ENCODE measurements at regions not wholly inside any gene's neighbourhood (a gene's known extent, or its start where the extent isn't known, plus 50 kb on each side); places are given as distances from the start of the nearest gene placed in this dataset.

GRCh38 chr3:147002721-147003120 lies 397.6 kb upstream of the PLSCR5 start:
- Histone ChIP-seq H3K27me3 (ENCODE audit: control insufficient read depth, insufficient read depth, low read length) (no peaks in the 10 kb centered on the region), H4K91ac (ENCODE audit: insufficient read depth, low read depth, low read length) (no peak overlapping the region), H3K4me2 (ENCODE audit: low read depth, low read length) (no peak overlapping the region), H2BK20ac (ENCODE audit: low read depth, low read length) (no peak overlapping the region), H4K5ac (ENCODE audit: low read depth, low read length) (no peak overlapping the region), H3K4me3 (ENCODE audit: insufficient read depth, low read depth, low read length) (no peak overlapping the region), H3K9me3 (ENCODE audit: control insufficient read depth, insufficient read depth, low read length) (no peaks in the 10 kb centered on the region), H3K9ac (ENCODE audit: low read depth, low read length) (no peak overlapping the region), H2AK5ac (ENCODE audit: low read depth, low read length) (no peak overlapping the region), H3K14ac (replicated peaks; ENCODE audit: low read depth, low read length) (no peak overlapping the region), H3K23ac (ENCODE audit: low read depth, low read length) (no peak overlapping the region), H3K9me1 (ENCODE audit: insufficient read depth, low read length) (no peaks in the 10 kb centered on the region), H2BK5ac (ENCODE audit: low read depth, low read length, poor library complexity, severe bottlenecking) (no peak overlapping the region), H3K27ac (ENCODE audit: insufficient read depth, low read length) (no peak overlapping the region), H3K18ac (ENCODE audit: low read depth, low read length) (no peak overlapping the region), H3K56ac (ENCODE audit: extremely low read depth, insufficient read depth, low read length) (no peak overlapping the region), H2AK9ac (replicated peaks; ENCODE audit: low read depth, low read length, poor library complexity) (no peak overlapping the region), H4K8ac (ENCODE audit: low read depth in 2 of 2, low read length in 2 of 2) (no peak overlapping the region), H3K4ac (ENCODE audit: low read depth, low read length) (no peak overlapping the region), H2AFZ (replicated peaks; ENCODE audit: low read length, poor library complexity) (no peak overlapping the region), H4K20me1 (ENCODE audit: insufficient read depth, low read length) (no peaks in the 10 kb centered on the region), H3K36me3 (ENCODE audit: control insufficient read depth, insufficient read depth, low read length) (no peaks in the 10 kb centered on the region), H3K4me1 (ENCODE audit: control insufficient read depth, insufficient read depth, low read length) (no peaks in the 10 kb centered on the region), H2BK15ac (ENCODE audit: low read depth, low read length) (no peak overlapping the region), H3K79me1 (ENCODE audit: low read depth in 1 of 2, low read length in 2 of 2) (no peaks in the 10 kb centered on the region), H2BK120ac (ENCODE audit: low read depth, low read length) (no peak overlapping the region)
- dilution Hi-C loops (cut with HindIII; ENCODE audit: low sequenced_read_pairs, unreplicated experiment): no loop called here
- WGBS, 2 experiments (ENCODE audit: extremely low coverage in 2 of 2, insufficient read length in 1 of 2): no CpG with 5 or more reads among the region's 2 CpGs
- DNase-seq (no peak), ATAC-seq (ENCODE audit: low read depth) (no peak)
- TF ChIP-seq MXI1 (IDR thresholded peaks at IDR 0.05; ENCODE audit: borderline replicate concordance, low read depth, low read length): no peak
- TF ChIP-seq NFE2L2 (IDR thresholded peaks at IDR 0.05; ENCODE audit: low read depth, low read length): no peak
- TF ChIP-seq RFX5 (IDR thresholded peaks at IDR 0.05; ENCODE audit: low read depth, low read length): no peak
- no peak for TF ChIP-seq POLR2A (IDR thresholded peaks at IDR 0.05; ENCODE audit: low read depth, low read length)
- TF ChIP-seq MAZ (IDR thresholded peaks at IDR 0.05; ENCODE audit: borderline replicate concordance, low read depth, low read length): no peak
- TF ChIP-seq ELK1 (IDR thresholded peaks at IDR 0.05; ENCODE audit: borderline replicate concordance, low read depth, low read length): no peak
- TF ChIP-seq SMC3 (IDR thresholded peaks at IDR 0.05; ENCODE audit: low read depth, low read length): no peak
- no peak for TF ChIP-seq CEBPB (IDR thresholded peaks at IDR 0.05; ENCODE audit: low read depth, low read length)
- TF ChIP-seq CHD1 (IDR thresholded peaks at IDR 0.05; ENCODE audit: low read depth, low read length): no peak
- no peak for TF ChIP-seq RAD21 (IDR thresholded peaks at IDR 0.05; ENCODE audit: low read length)
- no peak for TF ChIP-seq CTCF (conservative IDR thresholded peaks at IDR 0.05; ENCODE audit: low read depth, low read length)
- TF ChIP-seq FOS (IDR thresholded peaks at IDR 0.05; ENCODE audit: low read depth, low read length): no peak
- TF ChIP-seq USF2 (IDR thresholded peaks at IDR 0.05; ENCODE audit: low read depth, low read length): no peak
- TF ChIP-seq MAFK (IDR thresholded peaks at IDR 0.05; ENCODE audit: low read depth, low read length): no peak
- TF ChIP-seq BHLHE40 (IDR thresholded peaks at IDR 0.05; ENCODE audit: low read depth, low read length): no peak
- no peak for TF ChIP-seq RCOR1 (IDR thresholded peaks at IDR 0.05; ENCODE audit: insufficient replicate concordance, low read length)
- in situ Hi-C loops (cut with MboI; ENCODE audit: low sequenced_read_pairs): no loop called here
- no TSS peak for BruUV-seq (replicated peaks)
- ChIA-PET POLR2A (ENCODE audit: unreplicated experiment) (no interaction called here), CTCF (no interaction called here)
- intact Hi-C loops (cut with micrococcal nuclease): no loop called here
